OCI-LY7 (cell line): ENCODE measurements at regions not wholly inside any gene's neighbourhood (a gene's known extent, or its start where the extent isn't known, plus 50 kb on each side); places are given as distances from the start of the nearest gene placed in this dataset.

Experiments used
- EZH2phosphoT487 ChIP-seq: fragments of 200-600 bp; sonication (generic); IDR thresholded peaks from 2 replicates; pipeline ENCODE4 v1.6.1; 2018; ENCODE audit warnings: low read depth, borderline replicate concordance, mild to moderate bottlenecking, mixed run types, antibody characterized with exemption, low read length, moderate library complexity, mixed read lengths
- TF ChIP-seq, protein P1 (sequence below): fragments of 200-600 bp; sonication (generic); conservative IDR thresholded peaks from 2 replicates; pipeline ENCODE4 v1.5.1; 2014; ENCODE audit warnings: mild to moderate bottlenecking, antibody characterized with exemption, low read length, moderate library complexity, mixed read lengths

GRCh38 chr20:7714549-7714948, 225.7 kb downstream of the HAO1 start:
- TF ChIP-seq, protein P1, sequence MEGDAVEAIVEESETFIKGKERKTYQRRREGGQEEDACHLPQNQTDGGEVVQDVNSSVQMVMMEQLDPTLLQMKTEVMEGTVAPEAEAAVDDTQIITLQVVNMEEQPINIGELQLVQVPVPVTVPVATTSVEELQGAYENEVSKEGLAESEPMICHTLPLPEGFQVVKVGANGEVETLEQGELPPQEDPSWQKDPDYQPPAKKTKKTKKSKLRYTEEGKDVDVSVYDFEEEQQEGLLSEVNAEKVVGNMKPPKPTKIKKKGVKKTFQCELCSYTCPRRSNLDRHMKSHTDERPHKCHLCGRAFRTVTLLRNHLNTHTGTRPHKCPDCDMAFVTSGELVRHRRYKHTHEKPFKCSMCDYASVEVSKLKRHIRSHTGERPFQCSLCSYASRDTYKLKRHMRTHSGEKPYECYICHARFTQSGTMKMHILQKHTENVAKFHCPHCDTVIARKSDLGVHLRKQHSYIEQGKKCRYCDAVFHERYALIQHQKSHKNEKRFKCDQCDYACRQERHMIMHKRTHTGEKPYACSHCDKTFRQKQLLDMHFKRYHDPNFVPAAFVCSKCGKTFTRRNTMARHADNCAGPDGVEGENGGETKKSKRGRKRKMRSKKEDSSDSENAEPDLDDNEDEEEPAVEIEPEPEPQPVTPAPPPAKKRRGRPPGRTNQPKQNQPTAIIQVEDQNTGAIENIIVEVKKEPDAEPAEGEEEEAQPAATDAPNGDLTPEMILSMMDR, result no peak
- TF ChIP-seq EZH2phosphoT487, result no peak
